ENCODE measurements at regions not wholly inside any gene's neighbourhood (a gene's known extent, or its start where the extent isn't known, plus 50 kb on each side); places are given as distances from the start of the nearest gene placed in this dataset.
"Not testable (repeated sequence)": the region's sequence is repeated elsewhere in the genome, so short reads cannot be mapped to it uniquely, and the experiment has no call there.

- no peak for DNase-seq
Observed at GRCh38 chr5:56313004-56313531, 79.9 kb upstream of the ANKRD55 start.

- no peak for DNase-seq
Observed at GRCh38 chr5:56311306-56311905, 78.3 kb upstream of the ANKRD55 start.

DNA sequence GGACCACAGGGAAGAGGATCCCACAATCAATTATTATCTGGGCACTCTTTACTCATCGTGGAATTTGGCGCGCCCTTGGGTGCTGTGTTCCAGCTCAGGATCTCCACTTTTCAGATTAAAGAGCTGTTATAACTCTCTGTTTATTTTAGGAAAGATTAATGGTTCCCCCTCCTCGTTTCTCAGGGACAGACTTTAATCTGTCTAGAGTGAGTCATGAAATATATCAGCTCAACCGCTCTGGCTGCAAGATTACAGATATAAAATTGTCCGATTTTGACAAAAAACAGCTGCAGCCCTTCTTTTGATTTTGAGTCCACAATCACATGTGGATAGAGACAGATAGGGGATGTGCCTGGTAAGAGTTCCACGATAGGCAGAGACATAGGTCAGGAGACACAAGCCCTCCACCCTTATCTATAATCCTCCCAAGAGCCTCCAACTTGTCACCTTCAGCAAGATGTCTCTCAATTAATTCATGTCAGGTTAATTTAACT, 77.6 kb upstream of the ANKRD55 start:
- DNase-seq = peak; percentile 89

GRCh38 chr5:56309262-56309826, 76.2 kb upstream of the ANKRD55 start:
- peak; percentile 85 for DNase-seq

- peak; percentile 36 for DNase-seq
Observed at GRCh38 chr5:56307714-56308333, 74.7 kb upstream of the ANKRD55 start.

DNA sequence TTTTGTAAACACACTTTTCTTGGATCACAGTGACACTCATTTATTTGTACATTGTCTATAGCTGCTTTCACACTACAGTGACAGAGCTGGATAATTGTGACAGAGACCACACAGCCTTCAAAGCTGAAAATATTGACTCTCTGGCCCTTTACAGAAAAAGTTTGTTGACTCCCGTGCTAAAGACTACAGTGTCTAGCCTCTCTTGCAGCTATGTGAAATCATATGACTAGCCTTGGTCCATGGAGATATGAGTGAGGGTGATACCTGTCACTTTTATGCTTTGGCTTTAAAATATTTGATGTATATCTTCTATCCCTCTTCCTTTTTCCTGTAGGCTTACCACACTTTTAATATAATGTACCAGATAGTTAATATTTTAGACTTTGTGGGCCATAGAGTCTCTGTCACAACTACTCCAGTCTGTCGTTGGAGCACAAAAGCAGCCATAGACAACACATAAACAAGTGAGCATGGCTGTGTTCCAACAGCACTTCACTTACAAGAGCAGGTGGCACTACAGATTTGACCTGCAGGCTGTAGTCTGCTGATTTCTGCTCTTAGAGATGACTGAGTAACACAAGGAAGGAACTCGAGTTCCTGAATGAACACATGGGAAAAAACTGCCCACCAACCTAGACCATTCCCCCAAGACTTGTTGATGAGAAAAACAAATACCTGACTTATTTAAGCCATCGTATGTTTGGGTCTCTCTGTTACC, 73.5 kb upstream of the ANKRD55 start:
- no peak for DNase-seq

DNA sequence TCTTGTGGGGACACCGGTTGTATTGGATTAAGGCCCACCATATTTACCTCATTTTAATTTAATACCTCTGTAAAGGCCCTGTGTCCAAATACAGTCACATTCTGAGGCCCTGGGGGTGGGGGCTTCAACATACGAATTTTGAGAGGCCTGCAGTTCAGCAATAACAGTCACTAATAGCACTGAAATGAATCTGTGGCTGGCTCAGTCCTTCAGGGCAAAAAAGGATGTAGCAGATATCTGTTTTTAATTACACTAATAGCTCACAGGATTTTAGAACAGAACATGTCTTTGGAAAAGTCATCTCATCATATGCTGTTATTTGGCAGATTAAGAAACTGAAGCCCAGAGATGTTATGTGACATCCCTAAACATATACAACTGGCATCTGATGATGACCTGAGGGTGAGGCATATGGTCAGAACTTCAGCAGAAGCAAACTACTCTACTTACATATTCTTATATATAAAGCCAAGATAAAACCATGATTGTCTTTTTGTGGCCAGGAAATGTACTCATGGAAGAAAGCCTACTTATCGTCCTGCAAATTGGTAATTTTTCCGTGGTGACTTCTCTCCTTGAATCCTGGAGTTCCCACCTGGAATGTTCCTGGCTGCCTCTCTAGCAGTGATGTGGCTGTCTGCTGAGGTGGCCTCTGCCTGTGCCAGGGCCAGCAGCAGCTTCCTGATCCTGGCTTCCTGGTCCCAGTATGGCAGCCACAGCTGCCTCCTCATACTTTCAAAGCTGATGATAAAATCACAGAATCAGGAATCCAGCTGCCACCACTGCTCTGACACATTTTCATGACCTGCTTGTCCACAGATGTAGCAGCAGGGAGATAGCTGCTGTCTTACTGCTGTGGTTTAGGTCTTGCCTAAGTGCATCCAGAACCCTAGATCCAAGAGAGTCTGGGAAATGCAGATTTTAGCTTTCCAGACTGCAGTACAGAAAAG, 72.1 kb upstream of the ANKRD55 start:
- DNase-seq = no peak

DNA sequence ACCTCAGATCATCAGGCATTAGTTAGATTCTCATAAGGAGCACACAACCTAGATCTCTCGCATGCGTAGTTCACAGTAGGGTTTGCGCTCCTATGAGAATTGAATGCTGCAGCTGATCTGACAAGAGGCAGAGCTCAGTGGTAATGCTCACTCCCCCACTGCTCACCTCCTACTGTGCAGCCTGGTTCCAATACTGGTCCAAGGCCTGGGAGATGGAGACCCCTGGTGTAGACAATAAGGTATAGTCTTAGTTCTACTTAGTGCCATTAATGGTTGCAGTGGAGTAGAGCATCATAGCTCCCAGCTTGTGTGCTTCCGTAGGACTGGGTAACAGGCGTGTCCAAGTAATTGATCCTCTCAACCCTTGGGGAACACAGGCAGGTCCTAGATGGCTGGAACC, 70.4 kb upstream of the ANKRD55 start:
- DNase-seq = peak; percentile 56

GRCh38 chr5:56302027-56302426, 68.9 kb upstream of the ANKRD55 start:
- no peak for DNase-seq

DNA sequence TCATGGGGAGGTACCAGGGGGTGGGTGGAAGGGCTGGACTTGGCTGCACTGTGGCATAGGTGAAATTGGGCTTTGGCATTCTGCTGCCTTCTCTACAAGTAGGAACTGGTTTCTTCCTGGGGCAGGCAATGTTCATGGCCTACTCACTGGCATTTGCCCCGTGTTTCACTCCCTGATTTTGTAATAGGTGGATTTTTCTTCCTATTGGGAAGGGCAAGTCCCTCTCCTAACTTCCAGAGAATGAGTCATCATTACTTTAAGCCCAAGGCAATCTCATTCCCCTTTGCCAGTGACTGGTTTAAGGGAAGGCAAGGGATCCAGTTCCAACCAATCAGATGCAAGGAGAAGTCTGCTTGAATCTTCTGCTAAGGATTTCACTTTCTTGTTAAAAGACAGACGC, 67.9 kb upstream of the ANKRD55 start:
- no peak for DNase-seq

GRCh38 chr5:56299212-56299611, 66.1 kb upstream of the ANKRD55 start:
- no peak for DNase-seq

- no peak for DNase-seq
Observed at GRCh38 chr5:56298336-56299090, 65.4 kb upstream of the ANKRD55 start.

DNA sequence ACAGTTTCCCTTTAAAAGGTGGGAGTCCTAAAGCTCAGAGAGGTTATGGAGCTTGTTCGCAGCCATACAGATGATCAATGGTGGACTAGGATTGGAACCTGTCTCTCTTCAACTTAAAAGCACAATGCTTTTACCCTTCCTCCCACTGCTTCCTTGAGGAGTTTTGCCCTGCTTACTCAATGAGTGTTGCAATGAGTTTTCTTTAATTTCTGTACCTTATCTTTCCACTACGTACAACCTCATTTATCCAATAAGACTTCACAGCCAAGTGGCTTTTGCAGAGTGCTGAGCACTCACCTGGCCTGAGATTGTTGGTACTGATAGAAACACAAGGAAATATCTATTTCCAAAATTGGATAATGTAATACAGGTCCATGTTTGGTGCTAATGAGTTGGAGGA, 64.7 kb upstream of the ANKRD55 start:
- no peak for DNase-seq

GRCh38 chr5:56295311-56295710, 62.2 kb upstream of the ANKRD55 start:
- DNase-seq = not testable (repeated sequence)

- DNase-seq = no peak
Observed at GRCh38 chr5:56294354-56294753, 61.2 kb upstream of the ANKRD55 start.

GRCh38 chr5:56292874-56293273, 59.7 kb upstream of the ANKRD55 start:
- DNase-seq = not testable (repeated sequence)

DNA sequence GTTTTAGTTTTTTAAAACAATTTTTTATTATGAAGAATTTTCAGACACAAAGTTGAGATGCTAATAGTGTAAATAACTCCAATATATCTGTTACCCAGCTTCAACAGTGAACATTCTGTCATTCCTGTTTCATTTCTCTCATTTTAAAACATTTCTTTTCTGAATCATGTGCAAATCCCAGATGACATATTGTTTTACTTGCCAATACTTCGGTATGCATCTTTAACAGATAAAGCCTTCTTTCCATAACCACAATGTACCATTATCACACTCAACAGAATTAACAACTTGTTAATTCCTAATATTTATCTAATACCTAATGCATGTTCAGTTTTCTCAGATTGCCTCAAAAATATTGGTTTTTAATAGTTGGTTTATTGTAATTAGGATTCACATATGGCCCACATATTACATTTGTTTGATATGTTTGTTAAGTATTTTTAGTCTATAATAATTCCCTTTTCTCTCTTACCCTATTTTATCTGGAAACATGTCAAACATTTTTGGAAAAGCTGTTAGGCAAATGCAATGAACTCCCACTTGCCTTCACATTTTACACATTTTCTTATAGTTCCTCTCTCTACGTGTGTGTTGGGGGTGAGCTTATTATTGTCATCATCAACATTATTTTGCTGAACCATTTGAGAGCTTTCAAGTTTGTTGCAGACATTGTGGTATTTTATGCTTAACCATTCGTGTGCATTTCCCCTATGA, 58.7 kb upstream of the ANKRD55 start:
- no peak for DNase-seq

- no peak for DNase-seq
Observed at GRCh38 chr5:56291079-56291643, 58.0 kb upstream of the ANKRD55 start.

- DNase-seq = peak; percentile 18
Observed at GRCh38 chr5:56290378-56291078, 57.4 kb upstream of the ANKRD55 start.

DNA sequence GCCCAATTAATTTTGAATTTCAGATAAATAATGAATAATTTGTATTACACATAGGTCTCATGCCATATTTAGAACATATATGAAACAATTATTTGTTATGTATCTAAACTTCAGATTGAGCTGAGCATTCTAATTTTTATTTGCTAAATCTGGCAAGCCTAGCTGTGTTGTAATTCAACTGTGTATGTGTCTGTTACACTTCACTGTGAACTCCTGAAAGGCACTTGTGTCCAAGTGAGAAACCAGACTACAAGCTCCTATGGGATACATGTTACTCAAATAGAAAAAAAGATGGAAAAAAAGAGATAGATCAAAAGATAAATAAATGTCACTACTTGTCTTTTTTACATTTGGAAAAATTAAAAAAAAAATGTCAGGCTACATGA, 56.5 kb upstream of the ANKRD55 start:
- no peak for DNase-seq

Data from hematopoietic multipotent progenitor cell treated with erythropoietin and hydrocortisone succinate and interleukin-3 and kit ligand, for 4 days (in vitro differentiated cells).